SK-N-SH treated with all-trans-retinoic acid at 6 μM for 48 hours (cell line): ENCODE measurements at regions not wholly inside any gene's neighbourhood (a gene's known extent, or its start where the extent isn't known, plus 50 kb on each side); places are given as distances from the start of the nearest gene placed in this dataset.
A peak's percentile ranks its signal among the peaks of the same experiment; 100 is the strongest.

Source experiments
- ATAC-seq: fragments of 200-7000 bp; cut with Tn5 transposase; 3 replicates; pipeline ENCODE4 v1.9.1; 2020; ENCODE audit warnings: mild to moderate bottlenecking, moderate library complexity
- BACH2 ChIP-seq: fragments of 250-450 bp; sonication (Bioruptor Pico); IDR thresholded peaks from 2 replicates; pipeline ENCODE4 v1.9.0; 2021; ENCODE audit warnings: mild to moderate bottlenecking, borderline replicate concordance
- CSDC2 ChIP-seq: fragments of 250-450 bp; sonication (Bioruptor Pico); IDR thresholded peaks from 2 replicates; pipeline ENCODE4 v1.5.0; 2020; ENCODE audit warnings: mild to moderate bottlenecking, moderate library complexity
- ESRRG ChIP-seq: fragments of 250-450 bp; sonication (Bioruptor Pico); IDR thresholded peaks from 2 replicates; pipeline ENCODE4 v1.6.1; 2021; ENCODE audit warnings: mild to moderate bottlenecking
- GLIS3 ChIP-seq: fragments of 250-450 bp; sonication (Bioruptor Pico); IDR thresholded peaks from 2 replicates; pipeline ENCODE4 v1.5.0; 2020; ENCODE audit warnings: mild to moderate bottlenecking, moderate library complexity
- ISL1 ChIP-seq: fragments of 250-450 bp; sonication (Bioruptor Pico); IDR thresholded peaks from 2 replicates; pipeline ENCODE4 v2.1.2; 2022; ENCODE audit warnings: mild to moderate bottlenecking, moderate library complexity
- OSR1 ChIP-seq: fragments of 250-450 bp; sonication (Bioruptor Pico); IDR thresholded peaks from 2 replicates; pipeline ENCODE4 v1.8.0; 2022; ENCODE audit warnings: moderate library complexity, mild to moderate bottlenecking, inconsistent platforms
- RARB ChIP-seq: fragments of 250-450 bp; sonication (Bioruptor Pico); IDR thresholded peaks from 2 replicates; pipeline ENCODE4 v1.8.0; 2021; ENCODE audit warnings: mild to moderate bottlenecking, moderate library complexity
- TCF4 ChIP-seq: fragments of 250-450 bp; sonication (Bioruptor Pico); IDR thresholded peaks from 2 replicates; pipeline ENCODE4 v1.8.0; 2021; ENCODE audit warnings: mild to moderate bottlenecking, moderate library complexity, borderline replicate concordance
- TOX ChIP-seq: fragments of 250-450 bp; sonication (Bioruptor Pico); IDR thresholded peaks from 2 replicates; pipeline ENCODE4 v1.8.0; 2021; ENCODE audit warnings: mild to moderate bottlenecking, moderate library complexity, borderline replicate concordance
- ZC3H10 ChIP-seq: fragments of 250-450 bp; sonication (Bioruptor Pico); IDR thresholded peaks from 2 replicates; pipeline ENCODE4 v1.5.1; 2021; ENCODE audit warnings: mild to moderate bottlenecking, moderate library complexity
- ZFP3 ChIP-seq: fragments of 250-450 bp; sonication (Bioruptor Pico); IDR thresholded peaks from 2 replicates; pipeline ENCODE4 v1.5.0; 2020; ENCODE audit warnings: mild to moderate bottlenecking, moderate library complexity
- ZFP30 ChIP-seq: fragments of 450-650 bp; formaldehyde crosslinking; IDR thresholded peaks from 2 replicates; pipeline ENCODE4 v1.5.0; 2022; ENCODE audit warnings: mild to moderate bottlenecking, moderate library complexity
- ZNF70 ChIP-seq: fragments of 450-650 bp; formaldehyde crosslinking; IDR thresholded peaks from 2 replicates; pipeline ENCODE4 v1.5.0; 2020; ENCODE audit warnings: mild to moderate bottlenecking, moderate library complexity
- ZNF8 ChIP-seq: fragments of 450-650 bp; formaldehyde crosslinking; IDR thresholded peaks from 2 replicates; pipeline ENCODE4 v1.5.0; 2020; ENCODE audit warnings: mild to moderate bottlenecking, moderate library complexity
- TF ChIP-seq, protein P1 (sequence below): fragments of 250-450 bp; sonication (Bioruptor Pico); IDR thresholded peaks from 2 replicates; pipeline ENCODE4 v1.8.0; 2020; ENCODE audit warnings: mild to moderate bottlenecking, moderate library complexity, borderline replicate concordance
- TF ChIP-seq, protein P2 (sequence below): fragments of 250-450 bp; sonication (Bioruptor Pico); IDR thresholded peaks from 2 replicates; pipeline ENCODE4 v1.5.0; 2020; ENCODE audit warnings: mild to moderate bottlenecking, moderate library complexity
- TF ChIP-seq, protein P3 (sequence below): fragments of 250-450 bp; sonication (Bioruptor Pico); IDR thresholded peaks from 2 replicates; pipeline ENCODE4 v1.5.1; 2020; ENCODE audit warnings: low read depth, mild to moderate bottlenecking, moderate library complexity
- TF ChIP-seq, protein P4 (sequence below): fragments of 250-450 bp; sonication (Bioruptor Pico); IDR thresholded peaks from 2 replicates; pipeline ENCODE4 v1.8.0; 2021; ENCODE audit warnings: low read depth, mild to moderate bottlenecking, moderate library complexity, borderline replicate concordance

DNA sequence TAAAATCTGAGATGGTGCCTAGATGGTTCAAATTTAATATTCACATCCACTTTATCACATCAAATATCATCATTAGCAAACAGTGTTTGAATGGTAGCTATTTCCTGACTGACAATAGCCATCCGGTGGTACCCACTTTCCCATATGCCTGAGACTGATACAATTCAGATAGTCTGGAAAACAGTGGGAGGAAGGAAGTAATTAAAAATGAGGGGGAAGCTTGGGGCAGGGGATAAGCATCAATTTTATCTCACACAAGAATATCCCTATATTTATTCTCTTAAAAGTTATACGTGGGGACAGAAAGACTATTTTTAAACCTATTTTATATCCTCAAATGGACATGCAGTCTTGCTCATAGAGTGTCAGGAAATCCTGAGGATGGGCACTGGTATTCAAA is 122.5 kb upstream of the GAP43 start:
- ATAC-seq = no peak
- TF ChIP-seq ISL1 (CRISPR knock-in tag) = no peak
- TF ChIP-seq ZNF70 (CRISPR knock-in tag) = no peak
- no peak for TF ChIP-seq TCF4 (CRISPR knock-in tag)

DNA sequence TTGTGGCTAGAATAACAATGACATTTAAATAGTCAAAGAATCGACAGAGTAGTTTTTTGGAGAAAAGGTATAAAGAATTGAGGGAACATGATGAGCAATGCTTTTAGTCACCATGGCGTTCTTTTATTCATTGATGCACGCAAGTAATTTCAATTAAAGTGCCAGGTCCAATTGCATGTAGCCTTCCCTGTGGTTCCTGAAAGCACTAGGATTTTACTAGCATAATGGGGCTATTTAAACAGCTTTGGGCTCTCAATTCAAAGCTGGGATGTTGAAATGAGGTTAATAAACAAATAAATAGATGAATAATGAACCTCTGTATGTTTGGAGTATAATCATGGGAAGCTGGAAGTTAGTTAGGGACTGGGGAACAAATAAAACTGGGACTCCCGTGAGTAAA is 121.2 kb upstream of the GAP43 start:
- no peak for ATAC-seq
- TF ChIP-seq OSR1 = no peak
- no peak for TF ChIP-seq ESRRG
- TF ChIP-seq BACH2 (CRISPR knock-in tag) = no peak
- TF ChIP-seq, protein P1, sequence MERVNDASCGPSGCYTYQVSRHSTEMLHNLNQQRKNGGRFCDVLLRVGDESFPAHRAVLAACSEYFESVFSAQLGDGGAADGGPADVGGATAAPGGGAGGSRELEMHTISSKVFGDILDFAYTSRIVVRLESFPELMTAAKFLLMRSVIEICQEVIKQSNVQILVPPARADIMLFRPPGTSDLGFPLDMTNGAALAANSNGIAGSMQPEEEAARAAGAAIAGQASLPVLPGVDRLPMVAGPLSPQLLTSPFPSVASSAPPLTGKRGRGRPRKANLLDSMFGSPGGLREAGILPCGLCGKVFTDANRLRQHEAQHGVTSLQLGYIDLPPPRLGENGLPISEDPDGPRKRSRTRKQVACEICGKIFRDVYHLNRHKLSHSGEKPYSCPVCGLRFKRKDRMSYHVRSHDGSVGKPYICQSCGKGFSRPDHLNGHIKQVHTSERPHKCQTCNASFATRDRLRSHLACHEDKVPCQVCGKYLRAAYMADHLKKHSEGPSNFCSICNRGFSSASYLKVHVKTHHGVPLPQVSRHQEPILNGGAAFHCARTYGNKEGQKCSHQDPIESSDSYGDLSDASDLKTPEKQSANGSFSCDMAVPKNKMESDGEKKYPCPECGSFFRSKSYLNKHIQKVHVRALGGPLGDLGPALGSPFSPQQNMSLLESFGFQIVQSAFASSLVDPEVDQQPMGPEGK = no peak
- no peak for TF ChIP-seq RARB (CRISPR knock-in tag)
- no peak for TF ChIP-seq CSDC2 (CRISPR knock-in tag)
- TF ChIP-seq ZNF8 (CRISPR knock-in tag) = no peak
- no peak for TF ChIP-seq GLIS3 (CRISPR knock-in tag)
- TF ChIP-seq, all 23 proteins: peak for 0

DNA sequence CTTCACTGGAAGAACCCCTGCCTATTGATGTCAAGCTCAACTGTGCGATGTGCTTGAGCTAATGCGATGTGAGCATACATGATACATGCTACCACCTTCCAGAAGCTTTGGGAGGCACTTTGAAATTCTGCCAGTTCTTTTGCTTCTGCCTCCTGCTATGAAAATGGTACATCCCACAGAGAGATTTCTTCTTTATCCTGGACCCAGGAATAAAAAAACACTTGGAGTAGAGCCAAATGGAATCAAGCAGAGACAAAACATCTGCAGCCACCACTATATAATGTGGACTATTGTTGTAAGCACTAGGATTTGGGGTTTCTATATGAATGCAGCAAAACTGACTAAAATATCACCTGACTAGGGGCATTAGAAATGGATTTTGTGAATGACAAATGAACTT is 119.9 kb upstream of the GAP43 start:
- no peak for TF ChIP-seq ZNF70 (CRISPR knock-in tag)
- no peak for ATAC-seq

DNA sequence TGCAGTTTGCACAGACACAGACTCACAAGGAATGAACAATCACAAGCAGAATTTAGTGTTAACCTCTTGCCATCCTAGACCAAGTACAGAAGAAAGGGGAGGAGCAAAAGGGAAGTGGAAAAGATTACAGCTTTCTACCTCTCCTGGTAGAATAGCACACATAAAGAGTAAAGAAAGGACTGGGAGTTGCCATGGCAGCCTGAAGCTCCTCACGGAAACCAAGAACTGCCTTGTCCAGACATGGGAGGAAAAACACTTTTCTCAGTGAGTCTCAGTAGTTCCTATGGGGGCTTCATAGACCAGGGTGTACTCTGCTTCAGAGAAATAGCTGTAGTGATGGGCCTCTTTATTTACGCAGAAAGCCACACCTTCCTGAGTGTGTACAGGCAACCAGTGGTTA is 114.7 kb upstream of the GAP43 start:
- ATAC-seq = no peak
- TF ChIP-seq ZC3H10 (CRISPR knock-in tag) = no peak
- no peak for TF ChIP-seq ESRRG
- TF ChIP-seq, protein P1 = no peak
- TF ChIP-seq ZFP30 (CRISPR knock-in tag) = no peak

DNA sequence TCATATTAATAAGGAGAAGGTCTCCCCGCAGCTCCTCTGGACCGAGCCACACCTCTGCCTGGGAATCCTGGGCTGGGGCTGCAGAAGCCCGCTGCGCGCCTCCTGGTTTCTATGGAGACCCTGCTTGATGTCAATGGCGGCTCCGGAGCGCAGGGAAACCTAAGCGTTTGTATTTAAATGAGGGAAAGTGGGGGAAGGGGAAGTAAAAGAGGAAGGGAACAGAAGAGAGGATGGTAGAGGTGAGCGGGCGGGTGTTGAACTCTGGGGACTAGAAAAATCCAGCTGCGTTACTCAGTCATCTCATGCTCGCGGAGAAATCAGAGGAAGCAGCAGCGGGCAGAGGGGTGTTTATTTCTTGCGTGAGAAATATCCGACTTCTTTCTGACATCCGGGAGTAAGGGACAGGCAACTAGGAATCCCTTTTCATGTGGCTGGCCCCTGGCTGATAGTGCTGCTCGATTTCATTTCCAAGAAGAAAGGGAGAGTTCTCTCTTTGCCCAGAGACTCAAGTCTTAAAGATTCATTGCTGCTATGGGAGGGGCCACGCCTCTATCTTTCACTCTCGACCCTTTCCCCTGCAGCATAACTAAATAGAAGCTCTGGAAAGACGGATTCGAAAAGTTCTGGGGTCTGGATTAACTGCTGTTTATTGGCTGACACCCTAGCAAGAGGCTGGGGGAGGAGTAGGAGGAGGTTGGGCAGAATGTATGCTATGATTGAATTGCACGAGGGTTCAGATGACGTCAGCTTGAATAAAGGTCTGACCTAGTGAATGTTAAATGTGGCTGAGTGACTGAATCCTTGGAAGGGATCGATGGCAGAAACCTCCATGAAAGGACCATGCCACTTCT is 110.5 kb upstream of the GAP43 start:
- ATAC-seq = peak; percentile 86
- TF ChIP-seq, protein P2, sequence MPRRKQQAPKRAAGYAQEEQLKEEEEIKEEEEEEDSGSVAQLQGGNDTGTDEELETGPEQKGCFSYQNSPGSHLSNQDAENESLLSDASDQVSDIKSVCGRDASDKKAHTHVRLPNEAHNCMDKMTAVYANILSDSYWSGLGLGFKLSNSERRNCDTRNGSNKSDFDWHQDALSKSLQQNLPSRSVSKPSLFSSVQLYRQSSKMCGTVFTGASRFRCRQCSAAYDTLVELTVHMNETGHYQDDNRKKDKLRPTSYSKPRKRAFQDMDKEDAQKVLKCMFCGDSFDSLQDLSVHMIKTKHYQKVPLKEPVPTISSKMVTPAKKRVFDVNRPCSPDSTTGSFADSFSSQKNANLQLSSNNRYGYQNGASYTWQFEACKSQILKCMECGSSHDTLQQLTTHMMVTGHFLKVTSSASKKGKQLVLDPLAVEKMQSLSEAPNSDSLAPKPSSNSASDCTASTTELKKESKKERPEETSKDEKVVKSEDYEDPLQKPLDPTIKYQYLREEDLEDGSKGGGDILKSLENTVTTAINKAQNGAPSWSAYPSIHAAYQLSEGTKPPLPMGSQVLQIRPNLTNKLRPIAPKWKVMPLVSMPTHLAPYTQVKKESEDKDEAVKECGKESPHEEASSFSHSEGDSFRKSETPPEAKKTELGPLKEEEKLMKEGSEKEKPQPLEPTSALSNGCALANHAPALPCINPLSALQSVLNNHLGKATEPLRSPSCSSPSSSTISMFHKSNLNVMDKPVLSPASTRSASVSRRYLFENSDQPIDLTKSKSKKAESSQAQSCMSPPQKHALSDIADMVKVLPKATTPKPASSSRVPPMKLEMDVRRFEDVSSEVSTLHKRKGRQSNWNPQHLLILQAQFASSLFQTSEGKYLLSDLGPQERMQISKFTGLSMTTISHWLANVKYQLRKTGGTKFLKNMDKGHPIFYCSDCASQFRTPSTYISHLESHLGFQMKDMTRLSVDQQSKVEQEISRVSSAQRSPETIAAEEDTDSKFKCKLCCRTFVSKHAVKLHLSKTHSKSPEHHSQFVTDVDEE (CRISPR knock-in tag) = 0 out of 2 replicates have a peak, but pooled peaks have one; percentile 36
- TF ChIP-seq OSR1 (no peak), ZNF8 (CRISPR knock-in tag) (no peak)
- TF ChIP-seq, protein P3, sequence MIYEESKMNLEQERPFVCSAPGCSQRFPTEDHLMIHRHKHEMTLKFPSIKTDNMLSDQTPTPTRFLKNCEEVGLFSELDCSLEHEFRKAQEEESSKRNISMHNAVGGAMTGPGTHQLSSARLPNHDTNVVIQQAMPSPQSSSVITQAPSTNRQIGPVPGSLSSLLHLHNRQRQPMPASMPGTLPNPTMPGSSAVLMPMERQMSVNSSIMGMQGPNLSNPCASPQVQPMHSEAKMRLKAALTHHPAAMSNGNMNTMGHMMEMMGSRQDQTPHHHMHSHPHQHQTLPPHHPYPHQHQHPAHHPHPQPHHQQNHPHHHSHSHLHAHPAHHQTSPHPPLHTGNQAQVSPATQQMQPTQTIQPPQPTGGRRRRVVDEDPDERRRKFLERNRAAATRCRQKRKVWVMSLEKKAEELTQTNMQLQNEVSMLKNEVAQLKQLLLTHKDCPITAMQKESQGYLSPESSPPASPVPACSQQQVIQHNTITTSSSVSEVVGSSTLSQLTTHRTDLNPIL (CRISPR knock-in tag) = no peak

DNA sequence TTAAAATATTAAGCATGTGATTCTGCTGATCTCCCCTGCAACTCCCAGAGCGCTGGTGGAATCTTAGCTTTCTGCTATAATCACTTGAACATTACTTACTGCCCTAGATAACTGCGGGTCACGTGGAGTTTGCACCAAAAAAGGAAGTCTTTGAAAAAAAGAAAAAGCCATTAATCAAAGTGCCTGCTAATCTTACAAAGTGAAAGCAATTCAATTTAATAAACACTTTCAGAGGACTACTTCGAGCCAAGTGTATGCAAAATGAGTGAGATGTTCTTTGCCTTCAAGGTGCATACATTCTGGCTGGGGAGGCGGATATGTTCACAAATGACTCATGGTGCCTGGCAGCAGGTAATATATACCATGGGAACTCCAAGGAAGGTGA is 109.9 kb upstream of the GAP43 start:
- ATAC-seq = no peak; the same call in 2 of the 3 replicates
- no peak for TF ChIP-seq ZFP3 (CRISPR knock-in tag)
- no peak for TF ChIP-seq ISL1 (CRISPR knock-in tag)
- TF ChIP-seq ZC3H10 (CRISPR knock-in tag) = no peak
- TF ChIP-seq, protein P4, sequence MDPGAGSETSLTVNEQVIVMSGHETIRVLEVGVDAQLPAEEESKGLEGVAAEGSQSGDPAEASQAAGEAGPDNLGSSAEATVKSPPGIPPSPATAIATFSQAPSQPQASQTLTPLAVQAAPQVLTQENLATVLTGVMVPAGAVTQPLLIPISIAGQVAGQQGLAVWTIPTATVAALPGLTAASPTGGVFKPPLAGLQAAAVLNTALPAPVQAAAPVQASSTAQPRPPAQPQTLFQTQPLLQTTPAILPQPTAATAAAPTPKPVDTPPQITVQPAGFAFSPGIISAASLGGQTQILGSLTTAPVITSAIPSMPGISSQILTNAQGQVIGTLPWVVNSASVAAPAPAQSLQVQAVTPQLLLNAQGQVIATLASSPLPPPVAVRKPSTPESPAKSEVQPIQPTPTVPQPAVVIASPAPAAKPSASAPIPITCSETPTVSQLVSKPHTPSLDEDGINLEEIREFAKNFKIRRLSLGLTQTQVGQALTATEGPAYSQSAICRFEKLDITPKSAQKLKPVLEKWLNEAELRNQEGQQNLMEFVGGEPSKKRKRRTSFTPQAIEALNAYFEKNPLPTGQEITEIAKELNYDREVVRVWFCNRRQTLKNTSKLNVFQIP = no peak
- no peak for TF ChIP-seq TOX
- TF ChIP-seq, protein P2 (CRISPR knock-in tag) = no peak
- TF ChIP-seq RARB (CRISPR knock-in tag) = no peak
